GM12874 (cell line): ENCODE measurements at regions not wholly inside any gene's neighbourhood (a gene's known extent, or its start where the extent isn't known, plus 50 kb on each side); places are given as distances from the start of the nearest gene placed in this dataset.

ENCODE experiments used
- TF ChIP-seq, protein P1 (sequence below): IDR thresholded peaks from 2 replicates; pipeline ENCODE4 v1.5.1; 2011; ENCODE audit warnings: low read depth, mild to moderate bottlenecking, control low read depth, low read length, moderate library complexity; ENCODE audit not compliant: insufficient read depth

DNA sequence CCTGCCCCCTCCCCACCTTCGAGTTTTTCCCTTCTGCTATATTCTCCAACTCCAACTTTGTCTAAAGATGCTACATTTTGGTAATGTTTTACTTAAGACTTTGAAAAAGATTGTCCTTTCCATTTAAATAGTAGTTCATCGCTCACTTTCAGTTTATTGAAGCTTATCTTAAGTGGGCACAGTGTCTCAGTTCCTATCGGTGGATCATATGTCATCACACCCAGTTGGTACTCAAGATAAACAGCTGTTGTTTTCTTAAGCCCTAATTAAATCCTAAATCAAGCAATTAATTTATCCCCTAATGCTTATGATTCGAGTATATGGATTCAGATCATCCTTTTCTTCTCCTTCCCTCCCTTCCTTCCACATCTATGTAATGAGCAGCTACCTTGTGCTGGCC lies 210.7 kb downstream of the TLE3 start:
- TF ChIP-seq, protein P1, sequence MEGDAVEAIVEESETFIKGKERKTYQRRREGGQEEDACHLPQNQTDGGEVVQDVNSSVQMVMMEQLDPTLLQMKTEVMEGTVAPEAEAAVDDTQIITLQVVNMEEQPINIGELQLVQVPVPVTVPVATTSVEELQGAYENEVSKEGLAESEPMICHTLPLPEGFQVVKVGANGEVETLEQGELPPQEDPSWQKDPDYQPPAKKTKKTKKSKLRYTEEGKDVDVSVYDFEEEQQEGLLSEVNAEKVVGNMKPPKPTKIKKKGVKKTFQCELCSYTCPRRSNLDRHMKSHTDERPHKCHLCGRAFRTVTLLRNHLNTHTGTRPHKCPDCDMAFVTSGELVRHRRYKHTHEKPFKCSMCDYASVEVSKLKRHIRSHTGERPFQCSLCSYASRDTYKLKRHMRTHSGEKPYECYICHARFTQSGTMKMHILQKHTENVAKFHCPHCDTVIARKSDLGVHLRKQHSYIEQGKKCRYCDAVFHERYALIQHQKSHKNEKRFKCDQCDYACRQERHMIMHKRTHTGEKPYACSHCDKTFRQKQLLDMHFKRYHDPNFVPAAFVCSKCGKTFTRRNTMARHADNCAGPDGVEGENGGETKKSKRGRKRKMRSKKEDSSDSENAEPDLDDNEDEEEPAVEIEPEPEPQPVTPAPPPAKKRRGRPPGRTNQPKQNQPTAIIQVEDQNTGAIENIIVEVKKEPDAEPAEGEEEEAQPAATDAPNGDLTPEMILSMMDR: no peak

DNA sequence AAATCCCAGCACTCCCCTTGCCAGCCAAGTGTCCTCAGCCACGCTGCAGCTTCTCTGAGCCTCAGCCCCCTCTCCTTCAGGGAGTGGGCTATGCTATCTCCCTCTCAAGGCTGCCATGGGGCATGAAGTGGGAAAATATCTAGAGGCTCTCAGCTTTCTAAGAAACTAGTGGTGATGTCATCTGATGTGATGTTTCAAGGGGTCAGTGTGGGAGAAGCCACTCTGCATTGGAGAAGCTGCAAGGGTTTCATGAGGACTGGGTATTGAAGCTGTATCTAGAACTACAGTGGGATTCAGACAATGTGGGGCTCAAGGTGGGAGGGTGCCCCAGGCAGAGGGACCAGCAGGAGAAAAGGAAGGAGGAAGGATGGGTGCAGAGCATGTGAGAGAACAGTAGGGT lies 210.2 kb downstream of the TLE3 start:
- TF ChIP-seq, protein P1: no peak

DNA sequence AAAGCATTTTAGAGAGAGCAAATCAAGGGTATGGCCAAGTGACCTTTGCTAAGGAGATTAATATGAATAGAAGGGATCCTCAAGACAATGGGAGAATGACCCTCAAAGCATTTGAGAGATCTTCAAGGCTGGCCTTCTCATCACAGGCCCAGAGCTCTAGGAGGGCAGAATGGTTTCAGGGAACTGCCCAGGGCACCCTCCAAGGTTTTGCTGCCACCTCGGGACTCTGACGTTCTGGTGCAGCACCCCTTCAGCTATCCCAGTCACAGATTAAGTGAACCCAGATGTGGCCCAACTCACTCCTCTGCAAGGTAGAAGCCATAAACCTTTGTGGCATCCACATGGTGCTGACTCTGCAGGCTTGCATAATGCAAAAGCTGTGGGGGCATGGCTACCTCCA lies 209.3 kb downstream of the TLE3 start:
- TF ChIP-seq, protein P1: no peak

DNA sequence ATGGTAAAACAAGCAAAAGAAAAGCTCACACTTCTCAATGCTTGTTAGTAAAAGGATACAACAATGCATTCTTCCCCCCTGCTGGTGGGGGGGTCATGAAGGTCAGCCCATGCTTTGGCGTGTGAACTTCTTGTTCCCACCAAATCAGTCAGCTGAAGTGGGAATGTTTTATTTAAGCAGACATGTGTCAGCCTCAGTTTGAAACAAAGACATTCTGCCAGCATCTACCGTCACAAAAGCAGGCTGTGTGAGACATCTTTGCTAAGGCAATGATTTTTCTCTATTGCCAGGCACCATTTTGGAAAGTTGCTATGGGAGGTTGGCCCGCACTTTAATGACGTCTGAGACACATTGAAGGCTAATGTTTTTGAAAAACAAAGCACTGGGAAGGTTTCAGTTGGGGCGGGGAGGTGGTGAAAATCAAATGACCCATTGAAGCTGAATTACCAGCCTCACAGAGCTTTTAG lies 206.6 kb downstream of the TLE3 start:
- TF ChIP-seq, protein P1: no peak

DNA sequence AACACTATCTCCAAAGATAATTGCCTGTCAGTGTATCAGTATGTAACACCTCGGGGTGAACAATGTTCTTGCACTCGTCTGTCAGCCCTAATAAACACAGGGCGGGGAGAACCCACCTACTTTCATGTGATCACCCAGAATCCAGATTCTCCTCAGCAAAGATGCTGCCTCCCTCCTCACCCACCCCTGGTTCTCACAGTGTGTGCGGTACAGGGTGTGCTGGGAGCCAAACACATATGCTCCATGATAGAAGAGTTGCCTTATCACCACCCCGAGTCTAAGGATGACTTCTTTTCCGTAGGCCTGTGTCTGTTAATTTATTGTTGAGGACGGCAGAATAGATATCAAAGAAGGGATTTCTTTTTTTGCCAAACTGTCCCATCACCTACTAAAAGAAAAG lies 206.1 kb downstream of the TLE3 start:
- TF ChIP-seq, protein P1: no peak

DNA sequence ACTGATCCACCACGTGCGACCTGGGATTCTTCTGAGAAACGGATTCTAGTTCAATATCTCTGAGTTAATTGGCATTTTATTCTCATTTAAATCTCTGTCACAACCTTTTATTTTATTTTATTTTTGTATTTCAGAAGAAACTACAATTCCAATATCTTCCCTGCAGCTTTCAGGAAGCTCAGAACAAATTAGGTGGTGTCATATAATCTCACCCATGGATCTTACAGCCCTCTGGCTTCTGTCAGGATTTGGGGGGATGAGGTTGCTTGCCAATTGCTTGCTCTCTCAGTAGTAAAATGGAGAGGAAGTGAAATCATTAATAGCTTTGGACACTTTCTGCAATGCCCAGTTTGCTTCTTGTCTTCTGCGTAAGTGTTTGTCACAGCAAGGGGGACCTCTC lies 205.4 kb downstream of the TLE3 start:
- TF ChIP-seq, protein P1: no peak

DNA sequence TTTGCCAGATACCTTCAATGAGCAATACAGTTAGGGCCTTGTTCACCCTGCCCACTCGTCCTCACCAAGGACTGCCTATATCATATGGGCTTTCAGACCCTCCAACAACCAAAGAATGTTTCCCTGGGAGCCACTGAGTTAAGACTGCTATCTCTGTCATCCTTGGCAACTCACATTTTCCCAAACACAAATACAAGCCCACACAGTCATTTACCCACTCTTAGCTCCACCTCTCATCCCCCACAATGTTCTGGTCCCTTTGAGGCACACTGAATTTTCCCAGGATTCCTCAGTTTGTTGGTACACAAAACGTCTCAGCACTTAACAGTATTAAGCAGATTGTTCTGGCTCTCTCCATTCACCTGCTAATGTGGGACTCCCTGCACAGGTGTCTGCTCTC lies 204.6 kb downstream of the TLE3 start:
- TF ChIP-seq, protein P1: no peak

DNA sequence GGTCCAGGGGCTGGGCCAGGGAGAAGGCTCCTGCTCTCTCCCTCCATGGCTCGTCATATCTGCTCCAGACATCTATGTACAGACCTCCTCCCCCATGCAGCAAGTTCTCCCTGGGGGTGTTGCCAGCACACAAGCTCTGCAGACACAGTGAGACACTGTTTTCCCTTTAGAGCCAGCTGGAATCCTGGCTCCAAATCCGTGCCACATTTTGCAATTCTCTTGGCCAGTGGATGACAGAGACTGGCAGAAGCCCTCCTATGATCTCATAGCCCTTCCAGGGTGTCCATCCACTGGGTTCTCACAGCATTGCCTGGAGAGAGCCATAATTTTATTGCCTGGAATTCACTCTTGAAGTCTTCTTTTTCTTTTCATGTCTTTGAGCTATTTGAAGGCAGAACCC lies 203.9 kb downstream of the TLE3 start:
- TF ChIP-seq, protein P1: no peak
